ENCODE measurements at regions not wholly inside any gene's neighbourhood (a gene's known extent, or its start where the extent isn't known, plus 50 kb on each side); places are given as distances from the start of the nearest gene placed in this dataset.
"Not testable (repeated sequence)": the region's sequence is repeated elsewhere in the genome, so short reads cannot be mapped to it uniquely, and the experiment has no call there.

GRCh38 chr5:92703976-92704375 lies 877.0 kb downstream of the NR2F1-AS1 start:
- no peaks in the 10 kb centered on the region for H3K4me1 ChIP-seq
- H3K4me3 ChIP-seq: no peak overlapping the region
- no peaks in the 10 kb centered on the region for H3K27me3 ChIP-seq (ENCODE audit: insufficient read depth in 3 of 3, low read length in 2 of 3)
- no peak for DNase-seq
- intact Hi-C loops (cut with DNase I): no loop called here
- H3K27ac ChIP-seq: no peak overlapping the region
- H3K36me3 ChIP-seq (ENCODE audit: insufficient read depth in 1 of 2, low read depth in 1 of 2): no peaks in the 10 kb centered on the region
- WGBS, 3 donors: 67 to 84% (median 69%) methylated on average over 1 of the region's 1 CpG
- ATAC-seq: no peak
- no peak for TF ChIP-seq CTCF (IDR thresholded peaks at IDR 0.05)
- no peaks in the 10 kb centered on the region for H3K9me3 ChIP-seq

- no peak overlapping the region for H3K27ac ChIP-seq
- no peaks in the 10 kb centered on the region for H3K36me3 ChIP-seq (ENCODE audit: insufficient read depth in 1 of 2, low read depth in 1 of 2)
- ATAC-seq (no peak), DNase-seq (no peak)
- intact Hi-C loops (cut with DNase I): no loop called here
- H3K4me1 ChIP-seq: no peaks in the 10 kb centered on the region
- 41 to 55% (median 48%) methylated on average over 5 of the region's 5 CpGs for WGBS, 3 donors
- no peak for TF ChIP-seq CTCF (IDR thresholded peaks at IDR 0.05)
- no peaks in the 10 kb centered on the region for H3K9me3 ChIP-seq
- H3K27me3 ChIP-seq (ENCODE audit: insufficient read depth in 3 of 3, low read length in 2 of 3): no peaks in the 10 kb centered on the region
- no peak overlapping the region for H3K4me3 ChIP-seq
These were observed 885.7 kb downstream of the NR2F1-AS1 start for GRCh38 chr5:92695123-92696003.

GRCh38 chr5:92694067-92694466 lies 887.0 kb downstream of the NR2F1-AS1 start:
- TF ChIP-seq CTCF (IDR thresholded peaks at IDR 0.05): no peak
- no peaks in the 10 kb centered on the region for H3K27me3 ChIP-seq (ENCODE audit: insufficient read depth in 3 of 3, low read length in 2 of 3)
- no peak overlapping the region for H3K27ac ChIP-seq
- ATAC-seq (no peak), DNase-seq (no peak)
- no peaks in the 10 kb centered on the region for H3K9me3 ChIP-seq
- intact Hi-C loops (cut with DNase I): no loop called here
- no peaks in the 10 kb centered on the region for H3K4me1 ChIP-seq
- H3K36me3 ChIP-seq (ENCODE audit: insufficient read depth in 1 of 2, low read depth in 1 of 2): no peaks in the 10 kb centered on the region
- H3K4me3 ChIP-seq: no peak overlapping the region
- 62 to 77% (median 67%) methylated on average over 2 of the region's 2 CpGs for WGBS, 3 donors

- H3K27ac ChIP-seq; H3K9me3 ChIP-seq; DNase-seq; intact Hi-C loops (cut with DNase I); H3K27me3 ChIP-seq (ENCODE audit: insufficient read depth in 3 of 3, low read length in 2 of 3); H3K4me3 ChIP-seq; ATAC-seq; H3K4me1 ChIP-seq; H3K36me3 ChIP-seq (ENCODE audit: insufficient read depth in 1 of 2, low read depth in 1 of 2): not testable (repeated sequence)
- WGBS, 3 donors: 77 to 88% (median 83%) methylated on average over 5 of the region's 5 CpGs
These were observed 889.1 kb downstream of the NR2F1-AS1 start for GRCh38 chr5:92691955-92692354.

GRCh38 chr5:92687821-92688722 lies 892.9 kb downstream of the NR2F1-AS1 start:
- Histone ChIP-seq H3K4me1 (no peaks in the 10 kb centered on the region), H3K36me3 (ENCODE audit: insufficient read depth in 1 of 2, low read depth in 1 of 2) (no peaks in the 10 kb centered on the region), H3K27me3 (ENCODE audit: insufficient read depth in 3 of 3, low read length in 2 of 3) (no peaks in the 10 kb centered on the region), H3K4me3 (no peak overlapping the region), H3K27ac (no peak overlapping the region), H3K9me3 (no peaks in the 10 kb centered on the region)
- ATAC-seq: no peak
- WGBS, 3 donors: 24 to 32% (median 25%) methylated on average over 8 of the region's 8 CpGs
- no peak for DNase-seq
- intact Hi-C loops (cut with DNase I): no loop called here
- TF ChIP-seq CTCF (IDR thresholded peaks at IDR 0.05): no peak
